Natural killer cell (primary cell): ENCODE measurements at regions not wholly inside any gene's neighbourhood (a gene's known extent, or its start where the extent isn't known, plus 50 kb on each side); places are given as distances from the start of the nearest gene placed in this dataset.

ENCODE experiments used
- ATAC-seq, 3 donors: fragments of 150-1000 bp in 2 of 3; fragments of 200-7000 bp in 1 of 3; cut with Tn5 transposase; 1 replicate in 1 of 3; 2 replicates in 2 of 3; pipeline ENCODE4 v1.10.0; 2021; ENCODE audit warnings: mild to moderate bottlenecking in 2 of 3, moderate library complexity in 2 of 3
- DNase-seq, 2 donors: peaks; one replicate each; pipeline versions ENCODE4 v3.0.0 to v3.0.0-alpha.2; 2013 to 2021; ENCODE audit warnings: mixed read lengths in 1 of 2
- H3K27ac ChIP-seq: one replicate; pipeline ENCODE4 v1.5.1; 2013; ENCODE audit warnings: mild to moderate bottlenecking, low read length
- H3K27me3 ChIP-seq: one replicate; pipeline ENCODE4 v1.6.1; 2013; ENCODE audit warnings: low read length; ENCODE audit not compliant: control insufficient read depth, insufficient read depth
- H3K36me3 ChIP-seq: one replicate; pipeline ENCODE4 v1.6.1; 2013; ENCODE audit warnings: low read length; ENCODE audit not compliant: control insufficient read depth, insufficient read depth
- H3K4me1 ChIP-seq: one replicate; pipeline ENCODE4 v1.6.1; 2013; ENCODE audit warnings: low read length; ENCODE audit not compliant: control insufficient read depth, insufficient read depth
- H3K4me3 ChIP-seq: one replicate; pipeline ENCODE4 v1.5.1; 2013; ENCODE audit warnings: low read length
- H3K9me3 ChIP-seq: one replicate; pipeline ENCODE4 v1.6.1; 2013; ENCODE audit warnings: low read length; ENCODE audit not compliant: control insufficient read depth, insufficient read depth
- H3K27ac Mint-ChIP-seq, 2 donors: one replicate each; pipeline ENCODE4 v1.8.0; 2022; ENCODE audit warnings: mild to moderate bottlenecking in 2 of 2, mixed read lengths in 2 of 2, moderate library complexity in 1 of 2
- H3K27me3 Mint-ChIP-seq, 2 donors: one replicate each; pipeline ENCODE4 v1.8.0; 2022; ENCODE audit warnings: low read depth in 2 of 2, mixed read lengths in 2 of 2
- H3K36me3 Mint-ChIP-seq: one replicate; pipeline ENCODE4 v1.8.0; 2022; ENCODE audit warnings: mixed read lengths
- H3K4me1 Mint-ChIP-seq, 2 donors: one replicate each; pipeline ENCODE4 v1.8.0; 2022; ENCODE audit warnings: mixed read lengths in 2 of 2
- H3K4me3 Mint-ChIP-seq: one replicate; pipeline ENCODE4 v1.8.0; 2022; ENCODE audit warnings: mild to moderate bottlenecking, moderate library complexity, mixed read lengths
- H3K9me3 Mint-ChIP-seq, 2 donors: one replicate each; pipeline ENCODE4 v1.8.0; 2022; ENCODE audit warnings: mixed read lengths in 2 of 2
- CTCF ChIP-seq: fragments of 200-600 bp; IDR thresholded peaks from one replicate; pipeline ENCODE4 v1.8.0; 2022; ENCODE audit warnings: antibody characterized with exemption
- WGBS: methylation state at CpG from one replicate; pipeline ENCODE4 v1.1.7; 2013; ENCODE audit warnings: missing lambda C conversion rate; ENCODE audit not compliant: insufficient coverage; 5-methylcytosine and 5-hydroxymethylcytosine counted together
- intact Hi-C: fragments of 100-400 bp; cut with micrococcal nuclease; formaldehyde crosslinking; loops from one replicate; pipeline ENCODE4 v1.14.2; 2022

GRCh38 chr17:31591924-31592323 is 200.4 kb downstream of the RAB11FIP4 start:
- H3K36me3 Mint-ChIP-seq = no peaks in the 10 kb centered on the region
- no peaks in the 10 kb centered on the region for H3K9me3 ChIP-seq
- H3K27me3 Mint-ChIP-seq = no peaks in the 10 kb centered on the region
- H3K4me3 Mint-ChIP-seq = no peak overlapping the region
- 98% methylated on average over 2 of the region's 2 CpGs for WGBS
- no peak for DNase-seq
- H3K36me3 ChIP-seq = no peaks in the 10 kb centered on the region
- no peak for ATAC-seq
- no peaks in the 10 kb centered on the region for H3K9me3 Mint-ChIP-seq
- no peak for TF ChIP-seq CTCF
- H3K4me1 Mint-ChIP-seq = peaks cover 0 to 10% of the 10 kb centered on the region in 2 donors
- intact Hi-C loops = no loop called here
- no peak overlapping the region for H3K4me3 ChIP-seq
- H3K4me1 ChIP-seq = peaks cover 11% of the 10 kb centered on the region
- no peak overlapping the region for H3K27ac ChIP-seq
- no peak overlapping the region for H3K27ac Mint-ChIP-seq
- no peaks in the 10 kb centered on the region for H3K27me3 ChIP-seq

DNA sequence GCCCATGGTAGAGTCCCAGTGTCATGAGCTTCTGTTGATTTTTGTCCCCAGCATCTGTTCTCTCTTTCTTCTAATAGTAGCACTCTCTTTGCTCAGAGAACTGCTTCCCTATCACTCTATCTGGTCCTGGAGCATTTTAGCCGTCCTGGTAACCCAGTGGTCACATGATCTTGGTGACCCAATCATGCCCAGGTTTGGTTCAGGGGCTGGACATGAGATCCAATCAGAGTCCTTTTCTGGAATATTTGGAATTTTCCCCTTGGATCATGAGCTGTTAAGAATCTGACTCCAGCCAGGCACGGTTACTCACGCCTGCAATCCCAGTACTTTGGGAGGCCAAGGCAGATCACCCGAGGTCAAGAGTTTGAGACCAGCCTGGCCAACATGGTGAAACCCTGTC is 197.0 kb downstream of the RAB11FIP4 start:
- H3K36me3 ChIP-seq = no peaks in the 10 kb centered on the region
- H3K4me3 ChIP-seq = no peak overlapping the region
- Mint-ChIP-seq H3K27me3 (no peaks in the 10 kb centered on the region), H3K9me3 (no peaks in the 10 kb centered on the region), H3K4me3 (no peak overlapping the region), H3K36me3 (no peaks in the 10 kb centered on the region), H3K27ac (no peak overlapping the region), H3K4me1 (no peaks in the 10 kb centered on the region)
- no peak for TF ChIP-seq CTCF
- no peak overlapping the region for H3K27ac ChIP-seq
- 91% methylated on average over 4 of the region's 4 CpGs for WGBS
- ATAC-seq (no peak), DNase-seq (no peak)
- H3K4me1 ChIP-seq = no peaks in the 10 kb centered on the region
- no peaks in the 10 kb centered on the region for H3K27me3 ChIP-seq
- no peaks in the 10 kb centered on the region for H3K9me3 ChIP-seq
- intact Hi-C loops = no loop called here

DNA sequence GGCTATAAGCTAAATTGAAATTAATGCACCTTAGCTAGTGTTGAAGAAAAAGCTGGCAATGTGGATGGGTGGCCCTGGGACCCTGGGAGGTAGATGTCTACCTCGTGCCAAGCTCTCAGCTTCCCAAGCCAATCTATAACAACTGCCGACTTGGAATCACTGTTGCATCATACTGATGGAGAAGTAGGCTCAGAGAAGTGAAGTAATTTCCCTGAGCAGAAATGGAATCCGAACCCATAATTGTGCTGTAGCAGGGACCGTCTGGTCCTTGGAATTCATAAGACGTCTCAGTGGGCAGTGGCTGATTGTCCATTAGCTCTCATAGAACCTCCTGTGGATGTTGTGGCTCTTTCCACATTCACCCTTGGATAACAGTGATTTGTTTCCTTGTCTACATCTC is 196.6 kb downstream of the RAB11FIP4 start:
- ATAC-seq (no peak), DNase-seq (no peak)
- Mint-ChIP-seq H3K4me3 (no peak overlapping the region), H3K9me3 (no peaks in the 10 kb centered on the region), H3K4me1 (no peaks in the 10 kb centered on the region), H3K36me3 (no peaks in the 10 kb centered on the region), H3K27me3 (no peaks in the 10 kb centered on the region), H3K27ac (no peak overlapping the region)
- H3K27ac ChIP-seq = no peak overlapping the region
- H3K36me3 ChIP-seq = no peaks in the 10 kb centered on the region
- no peaks in the 10 kb centered on the region for H3K4me1 ChIP-seq
- intact Hi-C loops = no loop called here
- no peaks in the 10 kb centered on the region for H3K9me3 ChIP-seq
- no peak overlapping the region for H3K4me3 ChIP-seq
- no peak for TF ChIP-seq CTCF
- 88% methylated on average over 4 of the region's 5 CpGs for WGBS
- no peaks in the 10 kb centered on the region for H3K27me3 ChIP-seq
